ENCODE measurements at regions not wholly inside any gene's neighbourhood (a gene's known extent, or its start where the extent isn't known, plus 50 kb on each side); places are given as distances from the start of the nearest gene placed in this dataset.
A peak's percentile ranks its signal among the peaks of the same experiment; 100 is the strongest.

DNA sequence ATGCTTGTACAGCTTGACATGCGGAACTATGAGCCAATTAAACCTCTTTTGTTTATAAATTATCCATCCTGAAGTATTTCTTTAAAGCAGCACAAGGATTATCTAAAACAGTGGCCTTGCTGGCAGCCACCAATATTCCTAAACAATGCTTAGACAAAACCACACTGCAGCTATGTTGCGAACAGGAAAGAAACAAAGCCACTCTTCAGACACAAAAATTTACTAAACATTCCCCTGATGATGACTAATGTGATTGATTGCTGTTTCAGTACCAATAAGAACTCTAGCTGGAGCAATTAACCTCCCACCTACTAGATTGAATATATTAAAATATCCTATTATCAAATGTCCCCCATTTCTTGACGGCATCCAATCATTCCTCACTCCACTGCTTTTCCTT lies 325.8 kb upstream of the REG3G start:
- DNase-seq (ENCODE audit: low spot score, unreplicated experiment), result no peak
- Mint-ChIP-seq H3K36me3 (ENCODE audit: insufficient read depth) (no peaks in the 10 kb centered on the region), H3K4me3 (ENCODE audit: low read depth) (no peak overlapping the region), H3K27ac (no peak overlapping the region), H3K4me1 (ENCODE audit: low read depth) (no peaks in the 10 kb centered on the region), H3K27me3 (no peaks in the 10 kb centered on the region), H3K9me3 (ENCODE audit: low read depth) (no peaks in the 10 kb centered on the region)
- TF ChIP-seq, protein P1, sequence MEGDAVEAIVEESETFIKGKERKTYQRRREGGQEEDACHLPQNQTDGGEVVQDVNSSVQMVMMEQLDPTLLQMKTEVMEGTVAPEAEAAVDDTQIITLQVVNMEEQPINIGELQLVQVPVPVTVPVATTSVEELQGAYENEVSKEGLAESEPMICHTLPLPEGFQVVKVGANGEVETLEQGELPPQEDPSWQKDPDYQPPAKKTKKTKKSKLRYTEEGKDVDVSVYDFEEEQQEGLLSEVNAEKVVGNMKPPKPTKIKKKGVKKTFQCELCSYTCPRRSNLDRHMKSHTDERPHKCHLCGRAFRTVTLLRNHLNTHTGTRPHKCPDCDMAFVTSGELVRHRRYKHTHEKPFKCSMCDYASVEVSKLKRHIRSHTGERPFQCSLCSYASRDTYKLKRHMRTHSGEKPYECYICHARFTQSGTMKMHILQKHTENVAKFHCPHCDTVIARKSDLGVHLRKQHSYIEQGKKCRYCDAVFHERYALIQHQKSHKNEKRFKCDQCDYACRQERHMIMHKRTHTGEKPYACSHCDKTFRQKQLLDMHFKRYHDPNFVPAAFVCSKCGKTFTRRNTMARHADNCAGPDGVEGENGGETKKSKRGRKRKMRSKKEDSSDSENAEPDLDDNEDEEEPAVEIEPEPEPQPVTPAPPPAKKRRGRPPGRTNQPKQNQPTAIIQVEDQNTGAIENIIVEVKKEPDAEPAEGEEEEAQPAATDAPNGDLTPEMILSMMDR (IDR thresholded peaks at IDR 0.05; ENCODE audit: unreplicated experiment), result no peak

DNA sequence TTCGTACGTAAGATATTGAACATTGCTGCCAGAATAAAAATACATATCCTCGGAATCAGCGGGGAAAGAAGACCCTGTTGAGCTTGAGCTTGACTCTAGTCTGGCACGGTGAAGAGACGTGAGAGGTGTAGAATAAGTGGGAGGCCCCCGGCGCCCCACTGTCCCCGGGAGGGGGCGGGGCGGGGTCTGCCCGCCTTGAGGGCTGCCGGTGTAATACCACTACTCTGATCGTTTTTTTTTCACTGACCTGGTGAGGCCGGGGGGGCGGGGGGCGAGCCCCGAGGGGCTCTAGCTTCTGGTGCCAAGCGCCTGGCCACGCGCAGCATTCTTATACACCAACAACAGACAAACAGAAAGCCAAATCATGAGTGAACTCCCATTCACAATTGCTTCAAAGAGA lies 324.0 kb upstream of the REG3G start:
- Mint-ChIP-seq H3K9me3 (ENCODE audit: low read depth) (no peaks in the 10 kb centered on the region), H3K4me1 (ENCODE audit: low read depth) (no peaks in the 10 kb centered on the region), H3K36me3 (ENCODE audit: insufficient read depth) (no peaks in the 10 kb centered on the region), H3K4me3 (ENCODE audit: low read depth) (no peak overlapping the region), H3K27ac (no peak overlapping the region), H3K27me3 (no peaks in the 10 kb centered on the region)
- TF ChIP-seq, protein P1 (IDR thresholded peaks at IDR 0.05; ENCODE audit: unreplicated experiment), result no peak
- no peak for DNase-seq (ENCODE audit: low spot score, unreplicated experiment)

DNA sequence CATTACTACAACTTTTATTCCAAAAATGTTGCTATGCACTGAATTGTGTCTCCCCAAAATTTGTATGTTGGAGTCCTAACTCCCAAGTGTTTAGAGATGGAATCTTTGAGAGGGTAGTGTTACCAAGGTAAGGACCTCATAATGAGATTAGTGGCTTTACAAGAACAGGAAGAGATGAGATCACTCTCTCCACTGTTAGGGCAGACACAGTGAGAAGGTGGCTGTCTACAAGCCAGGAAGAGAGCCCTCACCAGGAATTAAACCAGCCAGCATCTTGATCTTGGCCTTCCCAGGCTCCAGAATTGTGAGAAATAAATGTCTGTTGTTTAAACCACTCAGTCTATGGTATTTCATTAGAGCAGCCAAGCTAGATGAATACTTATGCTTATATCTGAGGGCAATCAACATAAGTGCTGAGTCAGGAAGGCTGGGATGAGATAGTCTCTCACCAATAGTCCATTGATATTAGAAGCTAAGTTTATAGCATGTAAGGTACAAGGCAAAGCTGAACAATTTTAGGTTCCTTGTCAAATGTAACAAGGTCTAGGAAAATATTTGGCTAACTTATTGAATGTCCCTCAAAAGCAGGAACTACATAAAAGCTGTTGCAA lies 317.6 kb upstream of the REG3G start:
- no peaks in the 10 kb centered on the region for H3K9me3 Mint-ChIP-seq (ENCODE audit: low read depth)
- no peaks in the 10 kb centered on the region for H3K27me3 Mint-ChIP-seq
- TF ChIP-seq, protein P1 (IDR thresholded peaks at IDR 0.05; ENCODE audit: unreplicated experiment), result no peak
- DNase-seq (ENCODE audit: low spot score, unreplicated experiment), result no peak
- peak overlapping the region; percentile 7 for H3K27ac Mint-ChIP-seq
- no peaks in the 10 kb centered on the region for H3K4me1 Mint-ChIP-seq (ENCODE audit: low read depth)
- no peaks in the 10 kb centered on the region for H3K36me3 Mint-ChIP-seq (ENCODE audit: insufficient read depth)
- no peak overlapping the region for H3K4me3 Mint-ChIP-seq (ENCODE audit: low read depth)

DNA sequence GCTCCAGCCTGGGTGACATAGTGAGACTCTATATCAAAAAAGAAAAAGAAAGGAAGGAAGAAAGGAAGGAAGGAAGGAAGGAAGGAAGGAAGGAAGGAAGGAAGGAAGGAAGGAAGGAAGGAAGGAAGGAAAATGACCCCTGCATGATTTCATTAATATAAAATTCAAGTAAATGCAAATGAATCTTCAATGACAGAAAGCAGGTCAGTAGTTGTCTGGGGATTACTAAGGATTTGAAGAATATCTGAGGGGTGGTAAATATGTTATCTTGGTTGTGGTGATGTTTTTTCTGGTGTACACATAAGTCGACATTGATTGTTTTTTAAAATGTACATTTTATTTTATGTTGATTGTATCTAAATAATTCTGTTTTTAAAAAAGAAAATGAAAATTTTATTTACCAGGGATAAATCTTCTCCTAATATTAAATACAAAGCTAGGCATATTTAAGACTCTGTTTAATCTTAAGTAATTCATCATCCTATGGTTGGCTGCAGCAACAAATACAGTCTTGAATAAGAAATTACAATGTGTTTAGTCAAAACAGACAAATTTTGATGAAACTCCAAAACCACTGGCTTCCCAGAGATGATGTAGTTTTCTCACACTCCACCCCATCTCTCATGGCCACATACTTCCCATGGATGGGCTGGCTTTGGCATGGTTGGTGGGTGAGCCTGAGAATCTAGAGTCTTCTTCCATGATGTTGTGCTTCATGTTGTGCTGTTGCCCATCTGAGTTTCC lies 314.7 kb upstream of the REG3G start:
- Mint-ChIP-seq H3K27ac (no peak overlapping the region), H3K4me3 (ENCODE audit: low read depth) (no peak overlapping the region), H3K27me3 (no peaks in the 10 kb centered on the region), H3K9me3 (ENCODE audit: low read depth) (no peaks in the 10 kb centered on the region), H3K4me1 (ENCODE audit: low read depth) (no peaks in the 10 kb centered on the region), H3K36me3 (ENCODE audit: insufficient read depth) (no peaks in the 10 kb centered on the region)
- no peak for DNase-seq (ENCODE audit: low spot score, unreplicated experiment)
- TF ChIP-seq, protein P1 (IDR thresholded peaks at IDR 0.05; ENCODE audit: unreplicated experiment), result no peak

DNA sequence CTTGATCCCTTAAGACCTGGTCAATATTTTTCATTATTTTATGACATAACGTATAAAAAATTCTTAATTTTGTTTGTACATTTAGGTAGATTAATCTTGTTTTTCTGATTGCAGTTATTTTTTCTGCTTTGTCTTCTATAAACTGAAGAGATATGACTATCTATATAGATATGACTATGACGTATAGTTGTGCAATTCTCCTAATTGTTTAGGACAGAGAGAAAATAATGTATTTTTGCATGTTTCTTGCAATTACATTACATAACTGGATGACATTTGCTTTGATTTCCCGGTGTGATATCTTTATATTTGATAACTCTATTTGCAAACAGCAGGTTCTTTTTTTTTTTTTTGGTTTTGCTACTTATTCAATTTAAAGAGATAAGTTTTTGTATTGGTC lies 310.2 kb upstream of the REG3G start:
- no peak for DNase-seq (ENCODE audit: low spot score, unreplicated experiment)
- H3K4me1 Mint-ChIP-seq (ENCODE audit: low read depth), result no peaks in the 10 kb centered on the region
- no peaks in the 10 kb centered on the region for H3K36me3 Mint-ChIP-seq (ENCODE audit: insufficient read depth)
- H3K27me3 Mint-ChIP-seq, result no peaks in the 10 kb centered on the region
- H3K4me3 Mint-ChIP-seq (ENCODE audit: low read depth), result no peak overlapping the region
- TF ChIP-seq, protein P1 (IDR thresholded peaks at IDR 0.05; ENCODE audit: unreplicated experiment), result no peak
- no peaks in the 10 kb centered on the region for H3K9me3 Mint-ChIP-seq (ENCODE audit: low read depth)
- H3K27ac Mint-ChIP-seq, result no peak overlapping the region
